Smooth muscle cell (in vitro differentiated cells): ENCODE measurements at regions not wholly inside any gene's neighbourhood (a gene's known extent, or its start where the extent isn't known, plus 50 kb on each side); places are given as distances from the start of the nearest gene placed in this dataset.

ENCODE experiments used
- DNase-seq: peaks from one replicate; lab custom pipeline; 2025; ENCODE audit not compliant: unreplicated experiment; lab: John Stamatoyannopoulos, UW
- H2AFZ ChIP-seq: fragments of 200-600 bp; sonication (generic); 2 replicates; pipeline ENCODE4 v1.6.0; 2016; ENCODE audit warnings: antibody characterized with exemption, low read depth, mild to moderate bottlenecking
- H3F3A ChIP-seq: fragments of 200-600 bp; sonication (generic); 2 replicates; pipeline ENCODE4 v1.6.0; 2017; ENCODE audit warnings: antibody characterized with exemption, low read depth
- H3K27ac ChIP-seq: fragments of 200-600 bp; sonication (generic); 2 replicates; pipeline ENCODE4 v1.5.1; 2016; ENCODE audit warnings: low read depth, mild to moderate bottlenecking
- H3K27me3 ChIP-seq: fragments of 200-600 bp; sonication (generic); 2 replicates; pipeline ENCODE4 v1.6.1; 2016; ENCODE audit warnings: low read depth, mild to moderate bottlenecking
- H3K36me3 ChIP-seq: fragments of 200-600 bp; sonication (generic); 2 replicates; pipeline ENCODE4 v1.5.1; 2016; ENCODE audit warnings: low read depth
- H3K4me1 ChIP-seq: fragments of 200-600 bp; sonication (generic); 2 replicates; pipeline ENCODE4 v1.5.1; 2016; ENCODE audit warnings: low read depth
- H3K4me2 ChIP-seq: fragments of 200-600 bp; sonication (generic); 2 replicates; pipeline ENCODE4 v1.6.0; 2016; ENCODE audit warnings: mild to moderate bottlenecking
- H3K4me3 ChIP-seq: fragments of 200-600 bp; sonication (generic); 2 replicates; pipeline ENCODE4 v1.5.1; 2016; ENCODE audit warnings: mild to moderate bottlenecking
- H3K79me2 ChIP-seq: fragments of 200-600 bp; sonication (generic); 2 replicates; pipeline ENCODE4 v1.6.0; 2016; ENCODE audit warnings: low read depth, mild to moderate bottlenecking
- H3K9ac ChIP-seq: fragments of 200-600 bp; sonication (generic); 2 replicates; pipeline ENCODE4 v1.6.0; 2016; ENCODE audit warnings: low read depth
- H3K9me3 ChIP-seq: fragments of 200-600 bp; sonication (generic); replicated peaks from 2 replicates; pipeline ENCODE4 v1.5.1; 2016; ENCODE audit warnings: low read depth
- H4K20me1 ChIP-seq: fragments of 200-600 bp; sonication (generic); 2 replicates; pipeline ENCODE4 v1.6.0; 2016; ENCODE audit warnings: low read depth
- CTCF ChIP-seq: fragments of 200-600 bp; sonication (generic); IDR thresholded peaks from 2 replicates; pipeline ENCODE4 v1.5.1; 2017; ENCODE audit warnings: borderline replicate concordance, mild to moderate bottlenecking, antibody characterized with exemption; ENCODE audit not compliant: insufficient read depth, poor library complexity, severe bottlenecking
- WGBS: methylation state at CpG from one replicate; pipeline ENCODE4 v1.1.7; 2016; ENCODE audit warnings: low lambda C conversion rate; 5-methylcytosine and 5-hydroxymethylcytosine counted together

- no peak for TF ChIP-seq CTCF
- no peaks in the 10 kb centered on the region for H4K20me1 ChIP-seq
- no peaks in the 10 kb centered on the region for H3K36me3 ChIP-seq
- DNase-seq, result no peak
- no peaks in the 10 kb centered on the region for H3K27me3 ChIP-seq
- H3F3A ChIP-seq, result no peaks in the 10 kb centered on the region
- no peak overlapping the region for H3K4me2 ChIP-seq
- H2AFZ ChIP-seq, result no peak overlapping the region
- H3K9ac ChIP-seq, result no peak overlapping the region
- no peaks in the 10 kb centered on the region for H3K79me2 ChIP-seq
- H3K4me3 ChIP-seq, result no peak overlapping the region
- WGBS, result 98% methylated on average over 9 of the region's 9 CpGs
- H3K4me1 ChIP-seq, result no peaks in the 10 kb centered on the region
- H3K9me3 ChIP-seq, result no peaks in the 10 kb centered on the region
- no peak overlapping the region for H3K27ac ChIP-seq
These were observed 344.9 kb upstream of the JARID2 start for GRCh38 chr6:14900919-14901318.

- Histone ChIP-seq H2AFZ (no peak overlapping the region), H3K4me2 (no peak overlapping the region), H3K36me3 (no peaks in the 10 kb centered on the region), H3K79me2 (no peaks in the 10 kb centered on the region), H3K27ac (no peak overlapping the region), H4K20me1 (no peaks in the 10 kb centered on the region), H3K4me3 (no peak overlapping the region), H3K4me1 (no peaks in the 10 kb centered on the region), H3K9me3 (no peaks in the 10 kb centered on the region), H3K27me3 (no peaks in the 10 kb centered on the region), H3F3A (no peaks in the 10 kb centered on the region), H3K9ac (no peak overlapping the region)
- DNase-seq, result no peak
- no peak for TF ChIP-seq CTCF
- 70% methylated on average over 8 of the region's 8 CpGs for WGBS
These were observed 342.5 kb upstream of the JARID2 start for GRCh38 chr6:14903176-14904038.

GRCh38 chr6:14905201-14905600 lies 340.7 kb upstream of the JARID2 start:
- Histone ChIP-seq H4K20me1 (no peaks in the 10 kb centered on the region), H3F3A (no peaks in the 10 kb centered on the region), H3K27me3 (no peaks in the 10 kb centered on the region), H2AFZ (no peak overlapping the region), H3K36me3 (no peaks in the 10 kb centered on the region), H3K4me1 (no peaks in the 10 kb centered on the region), H3K27ac (no peak overlapping the region), H3K4me3 (no peak overlapping the region), H3K79me2 (no peaks in the 10 kb centered on the region), H3K9ac (no peak overlapping the region), H3K4me2 (no peak overlapping the region), H3K9me3 (no peaks in the 10 kb centered on the region)
- 63% methylated on average over 3 of the region's 3 CpGs for WGBS
- no peak for DNase-seq
- TF ChIP-seq CTCF, result no peak

GRCh38 chr6:14906621-14907020 lies 339.2 kb upstream of the JARID2 start:
- no peaks in the 10 kb centered on the region for H3K27me3 ChIP-seq
- DNase-seq, result no peak
- H3K9me3 ChIP-seq, result no peaks in the 10 kb centered on the region
- TF ChIP-seq CTCF, result no peak
- H3K4me3 ChIP-seq, result no peak overlapping the region
- H3K9ac ChIP-seq, result no peak overlapping the region
- no peak overlapping the region for H3K27ac ChIP-seq
- 90% methylated on average over 2 of the region's 2 CpGs for WGBS
- H3K4me2 ChIP-seq, result no peak overlapping the region
- no peaks in the 10 kb centered on the region for H3K4me1 ChIP-seq
- H2AFZ ChIP-seq, result no peak overlapping the region
- no peaks in the 10 kb centered on the region for H4K20me1 ChIP-seq
- no peaks in the 10 kb centered on the region for H3K79me2 ChIP-seq
- no peaks in the 10 kb centered on the region for H3K36me3 ChIP-seq
- H3F3A ChIP-seq, result no peaks in the 10 kb centered on the region
